Adrenal gland (tissue), 9 donors: ENCODE measurements at regions not wholly inside any gene's neighbourhood (a gene's known extent, or its start where the extent isn't known, plus 50 kb on each side); places are given as distances from the start of the nearest gene placed in this dataset.
"Not testable (repeated sequence)": the region's sequence is repeated elsewhere in the genome, so short reads cannot be mapped to it uniquely, and the experiment has no call there.

Experiments used
- DNase-seq, 7 donors: peaks; one replicate each; pipeline ENCODE4 v3.0.0-alpha.2; 2019 to 2020
- H3K27ac ChIP-seq, 5 donors: fragments of 200-600 bp; sonication (generic) in 4 of 5; 1 replicate in 3 of 5; 2 replicates in 2 of 5; pipeline versions ENCODE4 v1.5.1 to v1.8.0; 2016 to 2020; ENCODE audit warnings: mild to moderate bottlenecking in 1 of 5
- H3K27me3 ChIP-seq: fragments of 200-600 bp; 2 replicates; pipeline ENCODE4 v1.8.0; 2021
- H3K36me3 ChIP-seq, 2 donors: fragments of 200-600 bp; replicated peaks in 1 of 2; 1 replicate in 1 of 2; 2 replicates in 1 of 2; pipeline versions ENCODE4 v1.5.1 to v1.8.0; 2018 to 2022
- H3K4me1 ChIP-seq, 2 donors: fragments of 200-600 bp; replicated peaks in 1 of 2; 1 replicate in 1 of 2; 2 replicates in 1 of 2; pipeline versions ENCODE4 v1.5.1 to v1.8.0; 2018 to 2021
- H3K4me3 ChIP-seq, 4 donors: fragments of 200-600 bp; sonication (generic) in 3 of 4; one replicate each; pipeline ENCODE4 v1.5.1; 2016 to 2018
- H3K9me3 ChIP-seq, 3 donors: fragments of 200-600 bp; sonication (generic) in 1 of 3; replicated peaks in 1 of 3; 1 replicate in 2 of 3; 2 replicates in 1 of 3; pipeline versions ENCODE4 v1.5.1 to v1.8.0; 2016 to 2021
- POLR2A ChIP-seq, 2 donors: fragments of 450-650 bp; IDR thresholded peaks; one replicate each; pipeline ENCODE4 v1.6.1; 2017; ENCODE audit warnings: antibody characterized with exemption in 2 of 2, mild to moderate bottlenecking in 2 of 2, moderate library complexity in 1 of 2
- WGBS, 4 donors: extraction: QIAGEN DNeasy Blood & Tissue Kit in 2 of 4; methylation state at CpG; one replicate each; pipeline versions ENCODE4 v1.1.5 to v1.1.7; 2013 to 2017; 5-methylcytosine and 5-hydroxymethylcytosine counted together
- intact Hi-C, 2 donors: fragments of 100-400 bp; cut with DNase I; formaldehyde crosslinking; loops; one replicate each; pipeline versions ENCODE4 v1.14.1 to v1.15.0; 2022 to 2023
- TF ChIP-seq, protein P1 (sequence below), 6 experiments: fragments of 450-650 bp in 4 of 6; fragments of 200-600 bp in 2 of 6; sonication (generic) in 1 of 6; IDR thresholded peaks; 1 replicate in 5 of 6; 2 replicates in 1 of 6; pipeline versions ENCODE4 v1.5.1 to v1.8.0; 2016 to 2021; ENCODE audit warnings: antibody characterized with exemption in 6 of 6, mild to moderate bottlenecking in 2 of 6, moderate library complexity in 1 of 6
- donor health status: healthy with polysubstance abuse.
- donor health status: Bipolar disorder and iron deficiency.
- donor health status: DM: yes; HTN: yes; CAD: no.
- donor health status: DM: no; HTN: no; CAD: no.
- donor health status: DM: no; HTN: no; CAD: no.

DNA sequence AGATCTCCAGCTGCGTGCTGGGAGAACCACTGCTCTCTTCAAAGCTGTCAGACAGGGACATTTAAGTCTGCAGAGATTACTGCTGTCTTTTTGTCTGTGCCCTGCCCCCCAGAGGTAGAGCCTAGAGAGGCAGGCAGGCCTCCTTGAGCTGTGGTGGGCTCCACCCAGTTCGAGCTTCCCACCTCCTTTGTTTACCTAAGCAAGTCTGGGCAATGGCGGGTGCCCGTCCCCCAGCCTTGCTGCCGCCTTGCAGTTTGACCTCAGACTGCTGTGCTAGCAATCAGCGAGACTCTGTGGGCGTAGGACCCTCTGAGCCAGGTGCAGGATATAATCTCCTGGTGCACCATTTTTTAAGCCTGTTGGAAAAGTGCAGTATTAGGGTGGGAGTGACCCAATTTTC is 128.6 kb downstream of the ACTR3 start:
- H3K36me3 ChIP-seq, H3K4me3 ChIP-seq, H3K9me3 ChIP-seq, H3K4me1 ChIP-seq, H3K27me3 ChIP-seq, DNase-seq, H3K27ac ChIP-seq, intact Hi-C loops: not testable (repeated sequence)
- WGBS, 4 donors: 84 to 94% (median 87%) methylated on average over 5 to 6 of the region's 7 CpGs

DNA sequence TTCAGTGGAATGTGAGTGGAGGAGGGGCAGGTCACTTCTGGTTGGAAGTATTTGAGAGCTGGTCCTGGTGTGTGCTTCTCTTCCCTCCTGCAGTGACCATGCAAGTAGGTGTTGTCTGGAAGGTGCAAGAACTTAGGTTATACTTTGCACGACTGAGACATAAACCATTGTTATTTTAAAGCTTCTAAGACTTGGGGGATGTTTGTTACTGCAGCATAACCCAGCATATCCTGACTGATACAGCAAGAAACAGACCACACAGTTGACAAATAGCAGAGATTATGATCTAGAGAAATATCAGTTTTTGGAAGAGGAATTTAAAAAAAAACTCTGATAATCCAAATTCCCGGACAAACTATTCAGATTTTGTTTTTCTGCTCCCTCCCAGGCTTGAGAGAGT is 130.8 kb downstream of the ACTR3 start:
- intact Hi-C loops: no loop called here
- H3K4me1 ChIP-seq: no peaks in the 10 kb centered on the region
- H3K27ac ChIP-seq: no peak overlapping the region
- no peaks in the 10 kb centered on the region for H3K27me3 ChIP-seq
- DNase-seq: no peak
- TF ChIP-seq, protein P1, sequence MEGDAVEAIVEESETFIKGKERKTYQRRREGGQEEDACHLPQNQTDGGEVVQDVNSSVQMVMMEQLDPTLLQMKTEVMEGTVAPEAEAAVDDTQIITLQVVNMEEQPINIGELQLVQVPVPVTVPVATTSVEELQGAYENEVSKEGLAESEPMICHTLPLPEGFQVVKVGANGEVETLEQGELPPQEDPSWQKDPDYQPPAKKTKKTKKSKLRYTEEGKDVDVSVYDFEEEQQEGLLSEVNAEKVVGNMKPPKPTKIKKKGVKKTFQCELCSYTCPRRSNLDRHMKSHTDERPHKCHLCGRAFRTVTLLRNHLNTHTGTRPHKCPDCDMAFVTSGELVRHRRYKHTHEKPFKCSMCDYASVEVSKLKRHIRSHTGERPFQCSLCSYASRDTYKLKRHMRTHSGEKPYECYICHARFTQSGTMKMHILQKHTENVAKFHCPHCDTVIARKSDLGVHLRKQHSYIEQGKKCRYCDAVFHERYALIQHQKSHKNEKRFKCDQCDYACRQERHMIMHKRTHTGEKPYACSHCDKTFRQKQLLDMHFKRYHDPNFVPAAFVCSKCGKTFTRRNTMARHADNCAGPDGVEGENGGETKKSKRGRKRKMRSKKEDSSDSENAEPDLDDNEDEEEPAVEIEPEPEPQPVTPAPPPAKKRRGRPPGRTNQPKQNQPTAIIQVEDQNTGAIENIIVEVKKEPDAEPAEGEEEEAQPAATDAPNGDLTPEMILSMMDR (IDR thresholded peaks at IDR 0.05): no peak
- TF ChIP-seq POLR2A (IDR thresholded peaks at IDR 0.05): no peak
- H3K4me3 ChIP-seq: no peak overlapping the region
- no peaks in the 10 kb centered on the region for H3K36me3 ChIP-seq
- no peaks in the 10 kb centered on the region for H3K9me3 ChIP-seq
- 70 to 78% (median 72%) methylated on average over 2 of the region's 2 CpGs for WGBS, 4 donors

DNA sequence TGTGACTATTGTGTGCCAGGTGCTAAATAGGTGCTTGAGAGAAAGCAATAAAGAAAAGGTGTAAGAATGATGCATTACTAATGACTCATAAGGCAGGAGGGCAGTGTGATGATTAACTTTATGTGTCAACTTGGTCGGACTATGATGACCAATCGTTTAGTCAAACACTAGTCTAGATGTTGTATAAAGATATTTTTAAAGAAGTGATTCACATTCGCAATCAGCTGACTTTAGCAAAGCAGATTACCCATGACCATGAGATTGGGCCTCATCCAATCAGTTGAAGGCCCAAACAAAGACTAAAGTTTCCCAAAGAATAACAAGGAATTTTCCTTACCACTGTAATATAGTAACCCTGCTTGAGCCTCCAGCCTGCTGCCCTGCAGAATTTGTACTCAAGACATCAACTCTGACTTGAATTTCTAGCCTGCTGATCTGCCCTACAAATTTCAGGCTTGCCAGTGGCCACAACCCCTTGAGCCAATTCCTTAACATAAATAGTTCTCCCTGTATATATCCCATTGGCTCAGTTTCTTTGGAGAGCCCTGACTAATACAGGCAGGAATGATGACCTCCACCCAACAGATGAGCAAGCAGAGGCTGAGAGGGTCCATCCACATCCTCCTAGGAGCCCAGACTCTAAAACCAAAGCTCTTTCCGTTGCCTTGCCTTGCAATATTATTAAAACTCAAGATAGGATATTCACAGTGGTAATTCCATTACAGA is 132.6 kb downstream of the ACTR3 start:
- H3K4me1 ChIP-seq: no peaks in the 10 kb centered on the region
- 57 to 77% (median 72%) methylated on average over 4 of the region's 4 CpGs for WGBS, 4 donors
- H3K36me3 ChIP-seq: no peaks in the 10 kb centered on the region
- no peaks in the 10 kb centered on the region for H3K27me3 ChIP-seq
- TF ChIP-seq, protein P1 (IDR thresholded peaks at IDR 0.05): no peak
- no peak for TF ChIP-seq POLR2A (IDR thresholded peaks at IDR 0.05)
- no peak overlapping the region for H3K4me3 ChIP-seq
- intact Hi-C loops: no loop called here
- no peak for DNase-seq
- no peak overlapping the region for H3K27ac ChIP-seq
- H3K9me3 ChIP-seq: no peaks in the 10 kb centered on the region

DNA sequence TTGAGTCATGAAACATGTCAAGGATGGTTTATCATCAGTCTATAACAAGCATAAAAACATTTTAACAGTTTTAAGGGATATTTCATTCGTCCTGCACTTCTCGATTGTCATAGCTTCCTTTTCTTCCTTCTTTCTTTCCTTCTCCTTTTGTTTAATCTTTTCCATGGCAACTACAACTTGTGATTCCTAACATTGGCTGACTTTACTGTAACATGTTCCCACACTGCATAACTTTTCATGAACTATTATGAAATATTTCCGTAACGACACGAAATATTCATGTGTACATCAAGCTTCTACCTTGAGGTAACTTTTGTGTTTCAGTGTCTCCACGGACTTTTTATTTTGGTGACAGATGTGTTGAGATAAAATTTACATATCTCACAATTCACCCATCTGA is 134.4 kb downstream of the ACTR3 start:
- 83 to 88% (median 87%) methylated on average over 6 of the region's 6 CpGs for WGBS, 4 donors
- H3K27me3 ChIP-seq: no peaks in the 10 kb centered on the region
- no peaks in the 10 kb centered on the region for H3K9me3 ChIP-seq
- H3K4me3 ChIP-seq: no peak overlapping the region
- no peaks in the 10 kb centered on the region for H3K36me3 ChIP-seq
- H3K4me1 ChIP-seq: no peaks in the 10 kb centered on the region
- H3K27ac ChIP-seq: no peak overlapping the region
- TF ChIP-seq, protein P1 (IDR thresholded peaks at IDR 0.05): no peak
- intact Hi-C loops: no loop called here
- DNase-seq: no peak

DNA sequence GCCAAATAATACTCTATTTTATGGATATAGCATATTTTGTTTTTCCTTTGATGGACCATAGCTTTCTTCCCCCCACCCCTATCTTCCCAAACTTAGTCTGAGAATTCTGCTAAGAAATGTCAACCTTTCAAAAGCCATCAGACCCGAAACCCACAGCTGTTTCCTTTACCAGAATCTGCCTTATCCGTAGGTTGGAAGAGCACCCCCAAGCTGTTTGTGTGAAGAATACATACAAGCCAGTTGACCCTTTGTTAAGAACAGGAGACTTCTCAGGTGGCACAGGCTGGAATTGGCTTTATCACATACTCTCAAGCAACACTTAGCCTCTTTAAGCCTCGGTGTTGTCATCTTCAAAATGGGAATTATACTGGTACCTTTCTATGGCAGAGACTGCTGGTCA is 135.1 kb downstream of the ACTR3 start:
- no peak overlapping the region for H3K4me3 ChIP-seq
- intact Hi-C loops: no loop called here
- H3K27ac ChIP-seq: no peak overlapping the region
- H3K27me3 ChIP-seq: no peaks in the 10 kb centered on the region
- no peaks in the 10 kb centered on the region for H3K36me3 ChIP-seq
- H3K4me1 ChIP-seq: no peaks in the 10 kb centered on the region
- no peak for DNase-seq
- 83 to 90% (median 85%) methylated on average over 3 of the region's 3 CpGs for WGBS, 4 donors
- no peak for TF ChIP-seq POLR2A (IDR thresholded peaks at IDR 0.05)
- TF ChIP-seq, protein P1 (IDR thresholded peaks at IDR 0.05): no peak
- H3K9me3 ChIP-seq: no peaks in the 10 kb centered on the region
